A549 (cell line): ENCODE measurements at regions not wholly inside any gene's neighbourhood (a gene's known extent, or its start where the extent isn't known, plus 50 kb on each side); places are given as distances from the start of the nearest gene placed in this dataset.

Experiments
- ATAC-seq, 2 experiments: fragments of 200-7000 bp in 1 of 2; fragments of >200 bp in 1 of 2; cut with Nextera tagmentation in 1 of 2; cut with Tn5 transposase in 1 of 2; 3 replicates each; pipeline versions ENCODE4 v1.8.0 to v1.9.1; 2018 to 2020; ENCODE audit warnings: mild to moderate bottlenecking in 1 of 2, moderate library complexity in 1 of 2
- CTCF ChIA-PET: fragments of 300-600 bp; sonication (Branson Sonifier 250); formaldehyde crosslinking; extraction: SDS; loops from one replicate; lab custom pipeline; 2021; ENCODE audit warnings: antibody characterized with exemption, inconsistent platforms; lab: Yijun Ruan, JAX
- POLR2A ChIA-PET: fragments of 350-600 bp; formaldehyde crosslinking; extraction: SDS; loops from one replicate; lab custom pipeline; 2021; ENCODE audit warnings: antibody characterized with exemption, inconsistent platforms; lab: Yijun Ruan, JAX
- DNase-seq, 2 experiments: peaks; one replicate each; pipeline versions ENCODE4 v3.0.0 to v3.0.0-alpha.2; 2011 to 2016; ENCODE audit warnings: low read depth in 1 of 2, low spot score in 1 of 2
- FAIRE-seq: peaks from 2 replicates; lab custom pipeline; 2011; peaks lifted over from hg19 to GRCh38; lab: Jason Lieb, UNC
- H3K27ac ChIP-seq, 2 experiments: fragments of >200 bp; sonication (Bioruptor Twin); formaldehyde crosslinking; 3 replicates each; pipeline ENCODE4 v1.5.1; 2016 to 2017
- H3K4me1 ChIP-seq: fragments of >200 bp; sonication (Bioruptor Twin); formaldehyde crosslinking; 3 replicates; pipeline ENCODE4 v1.6.1; 2016
- H3K4me2 ChIP-seq: fragments of >200 bp; sonication (Bioruptor Twin); formaldehyde crosslinking; 3 replicates; pipeline ENCODE4 v1.6.1; 2016
- H3K4me3 ChIP-seq: fragments of >200 bp; sonication (Bioruptor Twin); formaldehyde crosslinking; 3 replicates; pipeline ENCODE4 v1.5.1; 2016
- H3K9me3 ChIP-seq: fragments of >200 bp; sonication (Bioruptor Twin); formaldehyde crosslinking; 3 replicates; pipeline ENCODE4 v1.6.1; 2016
- BHLHE40 ChIP-seq: IDR thresholded peaks from 2 replicates; pipeline ENCODE4 v1.6.1; 2012; ENCODE audit warnings: low read depth, low read length, inconsistent platforms
- CBX2 ChIP-seq: fragments of 200-600 bp; sonication (generic); IDR thresholded peaks from 2 replicates; pipeline ENCODE4 v1.6.1; 2016; ENCODE audit warnings: low read depth, mild to moderate bottlenecking, borderline replicate concordance
- CHD4 ChIP-seq: fragments of 200-600 bp; sonication (generic); IDR thresholded peaks from 2 replicates; pipeline ENCODE4 v1.6.1; 2016; ENCODE audit warnings: antibody characterized with exemption, mild to moderate bottlenecking, borderline replicate concordance
- EHMT2 ChIP-seq: fragments of 200-600 bp; sonication (generic); IDR thresholded peaks from 2 replicates; pipeline ENCODE4 v1.6.1; 2016; ENCODE audit warnings: antibody characterized with exemption, low read depth, mild to moderate bottlenecking, moderate library complexity
- ESRRA ChIP-seq: fragments of 150-350 bp; IDR thresholded peaks from 2 replicates; pipeline ENCODE4 v1.6.1; 2014; ENCODE audit warnings: mild to moderate bottlenecking, low read length, borderline replicate concordance
- FOXS1 ChIP-seq: fragments of 250-450 bp; sonication (Bioruptor Pico); IDR thresholded peaks from 2 replicates; pipeline ENCODE4 v1.5.0; 2020; ENCODE audit warnings: mild to moderate bottlenecking, moderate library complexity
- HOXB5 ChIP-seq: fragments of 250-450 bp; sonication (Bioruptor Pico); IDR thresholded peaks from 2 replicates; pipeline ENCODE4 v1.5.0; 2020; ENCODE audit warnings: mild to moderate bottlenecking, moderate library complexity
- JUN ChIP-seq, 2 experiments: fragments of >200 bp; sonication (Bioruptor Twin); formaldehyde crosslinking; IDR thresholded peaks; 2 replicates in 1 of 2; 3 replicates in 1 of 2; pipeline ENCODE4 v1.6.1; 2016 to 2017
- KDM1A ChIP-seq: fragments of 200-600 bp; sonication (generic); IDR thresholded peaks from 2 replicates; pipeline ENCODE4 v1.6.1; 2016; ENCODE audit warnings: low read depth, mild to moderate bottlenecking
- KDM5A ChIP-seq: fragments of 200-600 bp; sonication (generic); IDR thresholded peaks from 2 replicates; pipeline ENCODE4 v1.6.1; 2016; ENCODE audit warnings: antibody characterized with exemption, mild to moderate bottlenecking
- NFE2L2 ChIP-seq: fragments of 150-350 bp; conservative IDR thresholded peaks from 2 replicates; pipeline ENCODE4 v1.6.1; 2014; ENCODE audit warnings: low read length
- RCOR1 ChIP-seq: fragments of 150-350 bp; IDR thresholded peaks from 2 replicates; pipeline ENCODE4 v1.6.1; 2014; ENCODE audit warnings: antibody characterized with exemption, low read length, low read depth
- RFX5 ChIP-seq: fragments of 450-650 bp; IDR thresholded peaks from 2 replicates; pipeline ENCODE4 v1.7.1; 2014; ENCODE audit warnings: antibody characterized with exemption, mild to moderate bottlenecking, moderate library complexity
- ZFP36 ChIP-seq: fragments of 450-650 bp; IDR thresholded peaks from 2 replicates; pipeline ENCODE4 v1.6.1; 2014; ENCODE audit warnings: borderline replicate concordance; ENCODE audit not compliant: partially characterized antibody
- ZNF302 ChIP-seq: fragments of 250-450 bp; sonication (Bioruptor Pico); IDR thresholded peaks from 2 replicates; pipeline ENCODE4 v1.9.0; 2021; ENCODE audit warnings: inconsistent platforms, mild to moderate bottlenecking, moderate library complexity
- WGBS: methylation state at CpG from one replicate; pipeline ENCODE4 v1.1.6; 2017; ENCODE audit errors: missing lambda C conversion rate; 5-methylcytosine and 5-hydroxymethylcytosine counted together
- TF ChIP-seq, protein P1 (sequence below): fragments of 250-450 bp; sonication (Bioruptor Pico); IDR thresholded peaks from 2 replicates; pipeline ENCODE4 v1.5.0; 2021; ENCODE audit warnings: mild to moderate bottlenecking, moderate library complexity, borderline replicate concordance
- TF ChIP-seq, protein P2 (sequence below): fragments of 450-650 bp; IDR thresholded peaks from 2 replicates; pipeline ENCODE4 v1.6.1; 2014; ENCODE audit warnings: antibody characterized with exemption
- TF ChIP-seq, protein P3 (sequence below): fragments of 200-600 bp; sonication (generic); IDR thresholded peaks from 2 replicates; pipeline ENCODE4 v1.6.1; 2016; ENCODE audit warnings: antibody characterized with exemption, mild to moderate bottlenecking, moderate library complexity
- TF ChIP-seq, protein P4 (sequence below): fragments of 250-450 bp; sonication (Bioruptor Pico); IDR thresholded peaks from 2 replicates; pipeline ENCODE4 v1.5.0; 2020; ENCODE audit warnings: low read depth, mild to moderate bottlenecking, moderate library complexity
- TF ChIP-seq, protein P5 (sequence below): fragments of >200 bp; sonication (Bioruptor Twin); formaldehyde crosslinking; IDR thresholded peaks from 3 replicates; pipeline ENCODE4 v1.6.1; 2016

DNA sequence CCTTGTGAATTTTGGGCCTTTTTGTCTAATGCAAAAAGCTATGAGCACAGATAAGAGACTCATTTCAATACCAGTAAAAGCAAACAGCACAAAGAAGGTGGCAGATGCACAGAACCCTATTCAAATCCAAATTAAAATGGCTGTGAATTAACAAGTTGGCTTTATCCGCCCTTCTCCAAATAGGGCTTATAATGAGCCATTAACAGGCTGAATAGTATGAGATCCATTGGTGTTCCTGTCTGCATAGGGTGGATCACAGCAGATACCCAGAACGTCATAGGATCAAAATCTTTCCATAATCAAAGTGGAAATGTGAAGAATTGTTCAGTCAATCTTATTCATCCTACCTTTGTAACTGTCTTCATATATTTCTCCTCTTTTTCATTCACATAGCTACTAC is 282.4 kb upstream of the UMPS start (continued):
- no peak for TF ChIP-seq ZNF302 (CRISPR knock-in tag)

DNA sequence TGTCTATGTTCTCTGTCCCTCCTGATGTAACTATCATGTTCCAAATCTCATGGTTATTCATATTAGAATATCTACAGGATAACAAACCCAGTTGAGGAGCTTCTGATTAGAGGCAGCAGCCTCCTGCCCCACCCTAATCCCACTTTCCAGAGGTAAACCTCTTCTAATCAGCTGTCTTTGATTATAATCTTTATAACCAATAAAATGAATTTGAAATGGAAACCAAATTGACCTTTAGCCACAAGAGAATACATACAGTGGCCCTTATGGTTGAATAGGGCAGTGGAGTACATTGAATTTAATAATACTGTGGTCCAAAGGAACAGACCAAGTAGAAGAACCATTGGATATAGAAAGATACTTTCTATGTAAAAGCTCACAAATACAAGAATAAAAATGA is 281.3 kb upstream of the UMPS start:
- ATAC-seq (no peak), FAIRE-seq (no peak), DNase-seq (no peak)
- no peak overlapping the region for H3K4me3 ChIP-seq
- no peaks in the 10 kb centered on the region for H3K9me3 ChIP-seq
- no peak for TF ChIP-seq BHLHE40
- TF ChIP-seq, protein P1, sequence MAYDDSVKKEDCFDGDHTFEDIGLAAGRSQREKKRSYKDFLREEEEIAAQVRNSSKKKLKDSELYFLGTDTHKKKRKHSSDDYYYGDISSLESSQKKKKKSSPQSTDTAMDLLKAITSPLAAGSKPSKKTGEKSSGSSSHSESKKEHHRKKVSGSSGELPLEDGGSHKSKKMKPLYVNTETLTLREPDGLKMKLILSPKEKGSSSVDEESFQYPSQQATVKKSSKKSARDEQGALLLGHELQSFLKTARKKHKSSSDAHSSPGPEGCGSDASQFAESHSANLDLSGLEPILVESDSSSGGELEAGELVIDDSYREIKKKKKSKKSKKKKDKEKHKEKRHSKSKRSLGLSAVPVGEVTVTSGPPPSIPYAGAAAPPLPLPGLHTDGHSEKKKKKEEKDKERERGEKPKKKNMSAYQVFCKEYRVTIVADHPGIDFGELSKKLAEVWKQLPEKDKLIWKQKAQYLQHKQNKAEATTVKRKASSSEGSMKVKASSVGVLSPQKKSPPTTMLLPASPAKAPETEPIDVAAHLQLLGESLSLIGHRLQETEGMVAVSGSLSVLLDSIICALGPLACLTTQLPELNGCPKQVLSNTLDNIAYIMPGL (CRISPR knock-in tag), result no peak
- TF ChIP-seq, protein P2, sequence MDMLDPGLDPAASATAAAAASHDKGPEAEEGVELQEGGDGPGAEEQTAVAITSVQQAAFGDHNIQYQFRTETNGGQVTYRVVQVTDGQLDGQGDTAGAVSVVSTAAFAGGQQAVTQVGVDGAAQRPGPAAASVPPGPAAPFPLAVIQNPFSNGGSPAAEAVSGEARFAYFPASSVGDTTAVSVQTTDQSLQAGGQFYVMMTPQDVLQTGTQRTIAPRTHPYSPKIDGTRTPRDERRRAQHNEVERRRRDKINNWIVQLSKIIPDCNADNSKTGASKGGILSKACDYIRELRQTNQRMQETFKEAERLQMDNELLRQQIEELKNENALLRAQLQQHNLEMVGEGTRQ, result no peak
- TF ChIP-seq CHD4, result no peak
- TF ChIP-seq HOXB5 (CRISPR knock-in tag), result no peak
- no peaks in the 10 kb centered on the region for H3K4me1 ChIP-seq
- no peak overlapping the region for H3K27ac ChIP-seq
- CTCF ChIA-PET, result interaction anchor here (1.2 kb wide), 1 partner anchor 19 kb away, joined by 3 read pairs; no protein-coding TSS in a partner anchor
- POLR2A ChIA-PET, result no interaction called here
- H3K4me2 ChIP-seq, result no peak overlapping the region

DNA sequence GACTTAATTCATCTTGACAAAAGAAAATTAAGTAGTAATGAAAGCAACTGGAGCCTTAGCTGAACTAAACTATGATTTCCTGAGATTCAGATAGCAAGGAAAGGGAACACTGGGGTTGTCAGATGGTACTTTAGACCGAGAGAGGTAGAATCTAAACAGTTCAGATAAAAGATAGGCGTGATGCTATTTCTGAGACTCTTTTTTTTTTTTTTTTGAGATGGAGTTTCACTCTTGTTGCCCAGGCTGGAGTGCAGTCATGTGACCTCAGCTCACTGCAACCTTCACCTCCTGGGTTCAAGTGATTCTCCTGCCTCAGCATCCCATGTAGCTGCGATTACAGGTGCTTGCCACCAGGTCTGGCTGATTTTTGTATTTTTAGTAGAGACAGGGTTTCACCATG is 279.9 kb upstream of the UMPS start:
- DNase-seq, result no peak
- ChIA-PET POLR2A (no interaction called here), CTCF (interaction anchor here (1.0 kb wide), 1 partner anchor 38 kb away, joined by 4 read pairs; no protein-coding TSS in a partner anchor)
- Histone ChIP-seq H3K4me1 (no peaks in the 10 kb centered on the region), H3K4me3 (no peak overlapping the region), H3K4me2 (no peak overlapping the region), H3K9me3 (no peaks in the 10 kb centered on the region), H3K27ac (no peak overlapping the region)
- FAIRE-seq, result no peak
- ATAC-seq, result no peak
- TF ChIP-seq RFX5 (no peak), KDM1A (no peak), KDM5A (no peak), NFE2L2 (no peak), ZNF302 (CRISPR knock-in tag) (no peak), ESRRA (no peak), RCOR1 (no peak), ZFP36 (no peak), CBX2 (no peak), EHMT2 (no peak), JUN (IDR thresholded peaks at IDR 0.05) (no peak), FOXS1 (CRISPR knock-in tag) (no peak), HOXB5 (CRISPR knock-in tag) (no peak)
- TF ChIP-seq, protein P3, sequence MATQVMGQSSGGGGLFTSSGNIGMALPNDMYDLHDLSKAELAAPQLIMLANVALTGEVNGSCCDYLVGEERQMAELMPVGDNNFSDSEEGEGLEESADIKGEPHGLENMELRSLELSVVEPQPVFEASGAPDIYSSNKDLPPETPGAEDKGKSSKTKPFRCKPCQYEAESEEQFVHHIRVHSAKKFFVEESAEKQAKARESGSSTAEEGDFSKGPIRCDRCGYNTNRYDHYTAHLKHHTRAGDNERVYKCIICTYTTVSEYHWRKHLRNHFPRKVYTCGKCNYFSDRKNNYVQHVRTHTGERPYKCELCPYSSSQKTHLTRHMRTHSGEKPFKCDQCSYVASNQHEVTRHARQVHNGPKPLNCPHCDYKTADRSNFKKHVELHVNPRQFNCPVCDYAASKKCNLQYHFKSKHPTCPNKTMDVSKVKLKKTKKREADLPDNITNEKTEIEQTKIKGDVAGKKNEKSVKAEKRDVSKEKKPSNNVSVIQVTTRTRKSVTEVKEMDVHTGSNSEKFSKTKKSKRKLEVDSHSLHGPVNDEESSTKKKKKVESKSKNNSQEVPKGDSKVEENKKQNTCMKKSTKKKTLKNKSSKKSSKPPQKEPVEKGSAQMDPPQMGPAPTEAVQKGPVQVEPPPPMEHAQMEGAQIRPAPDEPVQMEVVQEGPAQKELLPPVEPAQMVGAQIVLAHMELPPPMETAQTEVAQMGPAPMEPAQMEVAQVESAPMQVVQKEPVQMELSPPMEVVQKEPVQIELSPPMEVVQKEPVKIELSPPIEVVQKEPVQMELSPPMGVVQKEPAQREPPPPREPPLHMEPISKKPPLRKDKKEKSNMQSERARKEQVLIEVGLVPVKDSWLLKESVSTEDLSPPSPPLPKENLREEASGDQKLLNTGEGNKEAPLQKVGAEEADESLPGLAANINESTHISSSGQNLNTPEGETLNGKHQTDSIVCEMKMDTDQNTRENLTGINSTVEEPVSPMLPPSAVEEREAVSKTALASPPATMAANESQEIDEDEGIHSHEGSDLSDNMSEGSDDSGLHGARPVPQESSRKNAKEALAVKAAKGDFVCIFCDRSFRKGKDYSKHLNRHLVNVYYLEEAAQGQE, result no peak
- TF ChIP-seq, protein P4, sequence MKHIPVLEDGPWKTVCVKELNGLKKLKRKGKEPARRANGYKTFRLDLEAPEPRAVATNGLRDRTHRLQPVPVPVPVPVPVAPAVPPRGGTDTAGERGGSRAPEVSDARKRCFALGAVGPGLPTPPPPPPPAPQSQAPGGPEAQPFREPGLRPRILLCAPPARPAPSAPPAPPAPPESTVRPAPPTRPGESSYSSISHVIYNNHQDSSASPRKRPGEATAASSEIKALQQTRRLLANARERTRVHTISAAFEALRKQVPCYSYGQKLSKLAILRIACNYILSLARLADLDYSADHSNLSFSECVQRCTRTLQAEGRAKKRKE (CRISPR knock-in tag), result no peak
- TF ChIP-seq, protein P5, sequence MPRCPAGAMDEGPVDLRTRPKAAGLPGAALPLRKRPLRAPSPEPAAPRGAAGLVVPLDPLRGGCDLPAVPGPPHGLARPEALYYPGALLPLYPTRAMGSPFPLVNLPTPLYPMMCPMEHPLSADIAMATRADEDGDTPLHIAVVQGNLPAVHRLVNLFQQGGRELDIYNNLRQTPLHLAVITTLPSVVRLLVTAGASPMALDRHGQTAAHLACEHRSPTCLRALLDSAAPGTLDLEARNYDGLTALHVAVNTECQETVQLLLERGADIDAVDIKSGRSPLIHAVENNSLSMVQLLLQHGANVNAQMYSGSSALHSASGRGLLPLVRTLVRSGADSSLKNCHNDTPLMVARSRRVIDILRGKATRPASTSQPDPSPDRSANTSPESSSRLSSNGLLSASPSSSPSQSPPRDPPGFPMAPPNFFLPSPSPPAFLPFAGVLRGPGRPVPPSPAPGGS, result no peak
- 4% methylated on average over 3 of the region's 3 CpGs for WGBS
